SU-DHL-6 (cell line): ENCODE measurements at regions not wholly inside any gene's neighbourhood (a gene's known extent, or its start where the extent isn't known, plus 50 kb on each side); places are given as distances from the start of the nearest gene placed in this dataset.

ENCODE experiments used
- H2AFZ ChIP-seq: fragments of 200-600 bp; sonication (generic); 2 replicates; pipeline ENCODE4 v1.6.1; 2014; ENCODE audit warnings: low read depth, mild to moderate bottlenecking, moderate library complexity, mixed read lengths, antibody characterized with exemption, low read length; ENCODE audit not compliant: severe bottlenecking
- H3F3A ChIP-seq: fragments of 200-600 bp; shearing (Covaris generic); 2 replicates; pipeline ENCODE4 v1.6.0; 2016; ENCODE audit warnings: antibody characterized with exemption, mild to moderate bottlenecking; ENCODE audit not compliant: insufficient read depth
- H3K27ac ChIP-seq: fragments of 200-600 bp; sonication (generic); 2 replicates; pipeline ENCODE4 v1.5.1; 2016; ENCODE audit warnings: low read depth, mild to moderate bottlenecking, low read length, moderate library complexity, mixed read lengths
- H3K27me3 ChIP-seq: fragments of 200-600 bp; sonication (generic), shearing (Covaris generic); 2 replicates; pipeline ENCODE4 v1.6.0; 2014; ENCODE audit warnings: mild to moderate bottlenecking, low read length
- H3K36me3 ChIP-seq: fragments of 200-600 bp; sonication (generic); 2 replicates; pipeline ENCODE4 v1.6.1; 2014; ENCODE audit warnings: mild to moderate bottlenecking, low read length, mixed read lengths
- H3K4me2 ChIP-seq: fragments of 300-600, 200-600 bp; shearing (Covaris generic), sonication (generic); 2 replicates; pipeline ENCODE4 v1.6.0; 2014; ENCODE audit warnings: low read length, low read depth, mild to moderate bottlenecking; ENCODE audit not compliant: poor library complexity, severe bottlenecking
- H3K4me3 ChIP-seq: fragments of 200-600 bp; sonication (generic); 2 replicates; pipeline ENCODE4 v1.5.1; 2014; ENCODE audit warnings: antibody characterized with exemption, low read length, mild to moderate bottlenecking, mixed read lengths; ENCODE audit not compliant: insufficient read depth, poor library complexity, severe bottlenecking
- H3K79me2 ChIP-seq: fragments of 200-600 bp; sonication (generic); 2 replicates; pipeline ENCODE4 v1.6.1; 2014; ENCODE audit warnings: mild to moderate bottlenecking, low read length, moderate library complexity; ENCODE audit not compliant: insufficient read depth
- H3K9ac ChIP-seq: fragments of 200-600 bp; sonication (generic); 2 replicates; pipeline ENCODE4 v1.7.0; 2014; ENCODE audit warnings: mild to moderate bottlenecking, low read length
- H3K9me2 ChIP-seq: fragments of 200-600 bp; sonication (generic); replicated peaks from 2 replicates; pipeline ENCODE4 v1.6.1; 2014; ENCODE audit warnings: low read length; ENCODE audit not compliant: insufficient read depth
- H3K9me3 ChIP-seq: fragments of 200-600 bp; sonication (generic); 2 replicates; pipeline ENCODE4 v1.6.1; 2014; ENCODE audit warnings: low read length, mixed read lengths; ENCODE audit not compliant: insufficient read depth
- H4K20me1 ChIP-seq: fragments of 200-600 bp; sonication (generic); 2 replicates; pipeline ENCODE4 v1.6.1; 2014; ENCODE audit warnings: low read depth, mild to moderate bottlenecking, antibody characterized with exemption, low read length, moderate library complexity, mixed read lengths
- CTCF ChIP-seq: fragments of 200-600 bp; sonication (generic); IDR thresholded peaks from one replicate; pipeline ENCODE4 v1.5.1; 2017; ENCODE audit warnings: antibody characterized with exemption, mild to moderate bottlenecking, low read length, moderate library complexity; ENCODE audit not compliant: insufficient read depth, poor library complexity, severe bottlenecking
- EZH2phosphoT487 ChIP-seq: fragments of 200-600 bp; sonication (generic), shearing (Covaris generic); conservative IDR thresholded peaks from 2 replicates; pipeline ENCODE4 v1.6.1; 2018; ENCODE audit warnings: mild to moderate bottlenecking, antibody characterized with exemption, low read length, moderate library complexity, mixed read lengths

GRCh38 chr1:83095570-83095969, 903.4 kb downstream of the TTLL7 start:
- Histone ChIP-seq H3K27ac (no peak overlapping the region), H3K4me3 (no peak overlapping the region), H3F3A (no peaks in the 10 kb centered on the region), H2AFZ (no peak overlapping the region), H3K9me2 (no peaks in the 10 kb centered on the region), H3K4me2 (no peak overlapping the region), H3K36me3 (no peaks in the 10 kb centered on the region), H4K20me1 (no peaks in the 10 kb centered on the region), H3K9me3 (no peaks in the 10 kb centered on the region), H3K9ac (no peak overlapping the region), H3K79me2 (no peaks in the 10 kb centered on the region), H3K27me3 (no peaks in the 10 kb centered on the region)
- TF ChIP-seq CTCF (no peak), EZH2phosphoT487 (no peak)

GRCh38 chr1:83090195-83090594, 908.7 kb downstream of the TTLL7 start:
- Histone ChIP-seq H3K36me3 (no peaks in the 10 kb centered on the region), H3K79me2 (no peaks in the 10 kb centered on the region), H2AFZ (no peak overlapping the region), H3K9me3 (no peaks in the 10 kb centered on the region), H3K27me3 (no peaks in the 10 kb centered on the region), H4K20me1 (no peaks in the 10 kb centered on the region), H3K4me2 (no peak overlapping the region), H3K4me3 (no peak overlapping the region), H3F3A (no peaks in the 10 kb centered on the region), H3K27ac (no peak overlapping the region), H3K9me2 (no peaks in the 10 kb centered on the region), H3K9ac (no peak overlapping the region)
- TF ChIP-seq EZH2phosphoT487 (no peak), CTCF (no peak)

- TF ChIP-seq CTCF, result no peak
- TF ChIP-seq EZH2phosphoT487, result no peak
- H3K4me2 ChIP-seq, result no peak overlapping the region
Measured at GRCh38 chr1:83087851-83088250, 911.1 kb downstream of the TTLL7 start.

GRCh38 chr1:83086986-83087512, 911.9 kb downstream of the TTLL7 start:
- H3K9me3 ChIP-seq, result no peaks in the 10 kb centered on the region
- H3F3A ChIP-seq, result no peaks in the 10 kb centered on the region
- H3K27ac ChIP-seq, result no peak overlapping the region
- TF ChIP-seq EZH2phosphoT487, result no peak
- no peak for TF ChIP-seq CTCF
- H3K4me3 ChIP-seq, result no peak overlapping the region
- no peak overlapping the region for H3K9ac ChIP-seq
- no peaks in the 10 kb centered on the region for H4K20me1 ChIP-seq
- no peaks in the 10 kb centered on the region for H3K36me3 ChIP-seq
- H3K9me2 ChIP-seq, result no peaks in the 10 kb centered on the region
- no peak overlapping the region for H2AFZ ChIP-seq
- no peaks in the 10 kb centered on the region for H3K79me2 ChIP-seq
- H3K27me3 ChIP-seq, result no peaks in the 10 kb centered on the region
- H3K4me2 ChIP-seq, result no peak overlapping the region

More at GRCh38 chr1:83087851-83088250, 911.1 kb downstream of the TTLL7 start:
- Histone ChIP-seq H2AFZ (no peak overlapping the region), H3K27me3 (no peaks in the 10 kb centered on the region), H4K20me1 (no peaks in the 10 kb centered on the region), H3K9ac (no peak overlapping the region), H3K9me2 (no peaks in the 10 kb centered on the region), H3K27ac (no peak overlapping the region), H3K36me3 (no peaks in the 10 kb centered on the region), H3K9me3 (no peaks in the 10 kb centered on the region), H3K4me3 (no peak overlapping the region), H3F3A (no peaks in the 10 kb centered on the region), H3K79me2 (no peaks in the 10 kb centered on the region)
